ENCODE measurements at regions not wholly inside any gene's neighbourhood (a gene's known extent, or its start where the extent isn't known, plus 50 kb on each side); places are given as distances from the start of the nearest gene placed in this dataset.

- TF ChIP-seq CTCF (IDR thresholded peaks at IDR 0.05; ENCODE audit: low read depth, low read length) (no peak), EZH2phosphoT487 (IDR thresholded peaks at IDR 0.05; ENCODE audit: low read depth) (no peak)
These were observed 338.2 kb upstream of the NCAM1 start for GRCh38 chr11:112623057-112623456.

Data from OCI-LY3 (cell line).